HL-60 (cell line): ENCODE measurements at regions not wholly inside any gene's neighbourhood (a gene's known extent, or its start where the extent isn't known, plus 50 kb on each side); places are given as distances from the start of the nearest gene placed in this dataset.

Source experiments
- CTCF ChIP-seq: IDR thresholded peaks from one replicate; pipeline ENCODE4 v1.5.1; 2011; ENCODE audit warnings: low read length, control low read depth, inconsistent platforms; ENCODE audit not compliant: insufficient read depth
- GABPA ChIP-seq: IDR thresholded peaks from 2 replicates; pipeline ENCODE4 v1.6.1; 2012; ENCODE audit warnings: low read depth
- POLR2AphosphoS5 ChIP-seq: IDR thresholded peaks from 2 replicates; pipeline ENCODE4 v1.6.1; 2012; ENCODE audit warnings: low read depth

DNA sequence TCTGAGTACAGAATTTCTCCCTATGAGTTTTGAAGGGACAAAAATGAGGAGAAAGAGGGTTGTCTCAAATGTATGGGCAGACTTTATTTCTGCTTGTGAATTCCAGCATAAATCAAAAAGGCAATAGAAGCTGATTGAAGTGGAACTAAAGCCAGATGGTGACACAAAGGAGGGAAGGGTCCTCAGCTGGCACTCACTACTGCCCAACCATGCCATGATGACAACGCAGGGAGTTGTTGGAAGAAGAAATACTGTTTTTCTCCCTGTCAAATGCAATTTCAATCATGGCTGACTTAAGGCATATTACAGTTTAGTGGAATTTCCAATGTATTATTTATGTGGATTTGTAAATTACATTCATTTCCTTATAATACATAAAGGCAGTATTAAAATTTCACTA lies 805.8 kb downstream of the ADGRL2 start:
- TF ChIP-seq CTCF (no peak), POLR2AphosphoS5 (no peak), GABPA (no peak)
